ENCODE measurements at regions not wholly inside any gene's neighbourhood (a gene's known extent, or its start where the extent isn't known, plus 50 kb on each side); places are given as distances from the start of the nearest gene placed in this dataset.
"Not testable (repeated sequence)": the region's sequence is repeated elsewhere in the genome, so short reads cannot be mapped to it uniquely, and the experiment has no call there.

DNA sequence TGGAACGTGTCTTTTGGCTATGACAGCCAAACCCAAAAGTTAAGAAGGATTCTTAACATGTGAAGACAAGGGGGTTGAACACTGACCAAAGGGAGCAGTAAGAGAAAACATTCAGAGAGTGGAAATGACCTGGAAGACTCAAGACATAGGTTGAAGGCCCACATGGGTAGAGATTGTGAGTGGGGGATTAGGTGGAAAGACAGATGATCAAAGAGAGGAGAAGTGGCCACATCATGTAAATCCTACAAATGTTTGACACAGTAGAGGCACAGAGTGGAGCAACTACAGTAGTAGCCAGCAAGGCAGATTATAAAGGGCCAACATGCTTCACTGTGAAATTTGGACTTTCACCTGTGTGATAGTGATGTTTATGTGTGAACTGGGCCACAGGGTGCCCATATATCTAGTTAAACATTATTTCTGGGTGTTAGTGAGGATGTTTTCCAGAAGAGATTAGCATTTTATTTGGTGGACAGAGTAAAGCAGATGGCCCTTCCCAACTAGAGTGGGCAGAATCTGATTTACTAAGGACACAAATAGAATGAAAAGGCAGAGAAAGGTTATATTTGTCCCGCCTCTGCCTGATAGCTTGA is 559.3 kb downstream of the RAB28 start:
- H3K4me3 Mint-ChIP-seq (ENCODE audit: low read depth), result no peak overlapping the region
- no peak for DNase-seq (ENCODE audit: low spot score)
- no peak overlapping the region for H3K27ac Mint-ChIP-seq
- H3K36me3 Mint-ChIP-seq (ENCODE audit: low read depth), result no peaks in the 10 kb centered on the region
- intact Hi-C loops (cut with micrococcal nuclease), result no loop called here
- H3K9me3 Mint-ChIP-seq, result no peaks in the 10 kb centered on the region
- H3K4me1 Mint-ChIP-seq (ENCODE audit: low read depth), result no peaks in the 10 kb centered on the region
- H3K27me3 Mint-ChIP-seq (ENCODE audit: low read depth), result no peaks in the 10 kb centered on the region

DNA sequence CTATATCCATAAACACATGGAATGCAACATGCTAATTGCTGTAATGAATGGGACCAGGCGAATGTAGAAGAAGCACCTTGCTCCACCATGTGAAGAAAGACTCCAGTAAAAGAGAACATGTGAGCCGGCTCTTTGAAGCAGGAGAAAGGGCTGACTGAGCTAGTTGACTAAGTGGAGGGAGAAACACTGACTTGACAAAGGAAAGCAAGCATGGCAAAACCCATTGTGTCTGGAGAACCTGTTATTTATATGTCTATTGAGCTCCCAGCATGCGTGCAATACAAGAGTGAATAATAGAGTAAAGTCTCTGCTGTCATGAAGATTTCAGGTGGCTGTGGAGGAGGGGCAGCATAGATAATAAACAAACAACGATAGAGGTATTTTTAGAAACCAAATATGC is 559.9 kb downstream of the RAB28 start:
- H3K4me3 Mint-ChIP-seq (ENCODE audit: low read depth), result no peak overlapping the region
- DNase-seq (ENCODE audit: low spot score), result no peak
- no peak overlapping the region for H3K27ac Mint-ChIP-seq
- no peaks in the 10 kb centered on the region for H3K9me3 Mint-ChIP-seq
- no peaks in the 10 kb centered on the region for H3K36me3 Mint-ChIP-seq (ENCODE audit: low read depth)
- no peaks in the 10 kb centered on the region for H3K27me3 Mint-ChIP-seq (ENCODE audit: low read depth)
- intact Hi-C loops (cut with micrococcal nuclease), result no loop called here
- H3K4me1 Mint-ChIP-seq (ENCODE audit: low read depth), result no peaks in the 10 kb centered on the region

DNA sequence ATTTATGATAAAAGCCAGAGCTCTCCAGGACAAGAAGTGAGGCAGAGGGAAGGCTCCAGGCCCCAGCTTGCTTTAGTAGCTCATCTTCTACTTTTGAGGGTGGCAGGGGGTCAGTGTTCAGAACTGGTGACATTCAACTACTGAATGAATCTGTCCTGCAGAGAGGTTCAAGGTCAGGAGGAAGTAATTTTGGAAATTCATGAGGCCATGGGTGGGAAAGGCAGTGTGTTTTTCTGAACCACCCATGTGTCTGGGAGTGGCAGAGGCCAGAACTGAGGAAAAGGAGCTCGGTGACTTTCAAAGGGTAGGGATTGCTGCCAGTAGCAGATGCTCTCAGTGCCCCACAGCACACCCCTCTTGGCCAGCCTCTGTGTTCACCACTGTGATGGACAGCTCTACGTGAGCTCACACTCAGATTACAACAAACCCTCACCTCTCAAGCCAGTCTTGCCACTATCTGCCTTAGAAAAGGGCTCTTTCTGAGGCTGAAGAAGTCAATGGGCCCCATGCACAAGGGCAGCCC is 571.2 kb downstream of the RAB28 start:
- Mint-ChIP-seq H3K27ac (no peak overlapping the region), H3K27me3 (ENCODE audit: low read depth) (no peaks in the 10 kb centered on the region), H3K9me3 (peaks cover 19% of the 10 kb centered on the region), H3K4me1 (ENCODE audit: low read depth) (no peaks in the 10 kb centered on the region), H3K36me3 (ENCODE audit: low read depth) (no peaks in the 10 kb centered on the region), H3K4me3 (ENCODE audit: low read depth) (no peak overlapping the region)
- intact Hi-C loops (cut with micrococcal nuclease), result no loop called here
- DNase-seq (ENCODE audit: low spot score), result no peak

DNA sequence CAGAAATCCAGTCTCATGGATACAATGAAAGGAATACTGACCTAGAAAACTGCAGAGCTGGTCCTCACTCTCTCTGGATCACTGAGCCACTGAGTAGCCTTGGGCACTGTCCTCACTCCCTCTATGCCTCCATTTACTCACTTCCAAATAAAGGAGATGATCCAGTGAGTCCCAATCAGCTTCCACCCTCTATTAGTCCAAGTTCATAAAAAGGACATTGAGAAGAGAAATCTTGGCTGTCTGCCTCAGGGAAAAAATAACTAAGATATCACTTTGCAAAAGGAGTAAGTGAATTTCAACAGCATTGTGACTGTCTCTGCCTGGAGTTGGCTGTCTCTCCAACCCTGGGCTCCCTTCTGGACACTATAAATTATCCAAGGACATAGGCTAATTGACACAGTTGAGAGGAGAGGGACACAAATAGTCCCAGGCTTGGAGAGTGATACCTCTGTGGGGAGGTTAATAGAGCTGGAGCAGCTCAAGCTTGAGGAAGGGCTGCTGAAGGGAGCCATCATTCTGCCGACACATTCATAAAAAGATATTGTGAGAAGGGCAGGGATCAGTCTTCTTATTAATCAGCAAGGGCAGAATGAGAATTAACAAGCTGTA is 572.3 kb downstream of the RAB28 start:
- Mint-ChIP-seq H3K9me3 (peaks cover 19% of the 10 kb centered on the region), H3K36me3 (ENCODE audit: low read depth) (no peaks in the 10 kb centered on the region), H3K4me1 (ENCODE audit: low read depth) (no peaks in the 10 kb centered on the region), H3K27me3 (ENCODE audit: low read depth) (no peaks in the 10 kb centered on the region), H3K27ac (no peak overlapping the region), H3K4me3 (ENCODE audit: low read depth) (no peak overlapping the region)
- DNase-seq (ENCODE audit: low spot score), result no peak
- intact Hi-C loops (cut with micrococcal nuclease), result no loop called here

DNA sequence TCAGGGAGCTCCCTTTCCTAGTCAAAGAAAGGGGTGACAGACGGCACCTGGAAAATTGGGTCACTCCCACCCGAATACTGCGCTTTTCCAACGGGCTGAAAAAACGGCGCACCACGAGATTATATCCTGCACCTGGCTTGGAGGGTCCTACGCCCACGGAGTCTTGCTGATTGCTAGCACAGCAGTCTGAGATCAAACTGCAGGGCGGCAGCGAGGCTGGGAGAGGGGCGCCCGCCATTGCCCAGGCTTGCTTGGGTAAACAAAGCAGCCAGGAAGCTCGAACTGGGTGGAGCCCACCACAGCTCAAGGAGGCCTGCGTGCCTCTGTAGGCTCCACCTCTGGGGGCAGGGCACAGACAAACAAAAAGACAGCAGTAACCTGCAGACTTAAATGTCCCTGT is 580.5 kb downstream of the RAB28 start:
- not testable (repeated sequence) for H3K4me3 Mint-ChIP-seq (ENCODE audit: low read depth); H3K27ac Mint-ChIP-seq; H3K27me3 Mint-ChIP-seq (ENCODE audit: low read depth)

DNA sequence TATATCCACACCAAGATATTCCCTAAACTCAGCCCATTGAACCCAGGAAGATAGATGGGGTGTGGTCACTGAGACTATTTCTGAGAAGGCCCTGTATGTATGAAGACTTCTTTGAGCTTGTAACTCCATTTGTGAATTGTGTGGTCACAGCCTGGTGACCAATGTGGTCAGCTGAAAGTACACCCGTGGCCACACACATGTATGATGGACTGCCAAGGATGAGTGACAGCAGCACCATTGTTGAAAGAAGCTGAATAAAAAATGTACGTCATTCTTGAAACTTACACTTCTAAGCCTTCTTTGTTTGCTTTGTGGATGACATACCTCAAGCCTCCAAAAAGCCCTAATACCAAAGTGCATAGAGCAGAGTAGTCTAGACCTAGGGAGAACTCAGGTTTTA is 581.4 kb downstream of the RAB28 start:
- Mint-ChIP-seq H3K27ac (no peak overlapping the region), H3K4me3 (ENCODE audit: low read depth) (no peak overlapping the region), H3K36me3 (ENCODE audit: low read depth) (no peaks in the 10 kb centered on the region), H3K27me3 (ENCODE audit: low read depth) (no peaks in the 10 kb centered on the region), H3K9me3 (no peaks in the 10 kb centered on the region), H3K4me1 (ENCODE audit: low read depth) (no peaks in the 10 kb centered on the region)
- no peak for DNase-seq (ENCODE audit: low spot score)
- intact Hi-C loops (cut with micrococcal nuclease), result no loop called here

More for the DNA sequence above, 580.5 kb downstream of the RAB28 start:
- intact Hi-C loops (cut with micrococcal nuclease); H3K9me3 Mint-ChIP-seq; DNase-seq (ENCODE audit: low spot score); H3K36me3 Mint-ChIP-seq (ENCODE audit: low read depth); H3K4me1 Mint-ChIP-seq (ENCODE audit: low read depth): not testable (repeated sequence)

DNA sequence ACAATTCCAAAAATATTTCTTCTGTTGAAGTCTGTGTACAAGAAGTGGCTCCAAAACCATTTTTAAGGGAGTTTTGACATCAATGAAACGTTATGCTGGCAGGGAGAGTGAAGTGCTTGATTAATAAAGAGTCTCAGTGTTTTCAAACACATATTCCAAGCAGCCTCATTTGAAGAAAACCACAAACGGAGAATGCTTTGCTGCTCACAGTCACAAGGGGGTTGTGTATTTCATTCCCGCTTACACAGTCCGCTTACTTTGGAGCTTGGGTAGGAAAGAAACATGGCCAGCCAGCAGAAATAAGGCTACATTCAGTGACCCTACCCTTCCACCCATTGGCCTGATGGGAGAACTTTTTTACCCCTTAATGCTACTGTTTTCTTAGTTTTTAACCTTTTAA is 586.2 kb downstream of the RAB28 start:
- Mint-ChIP-seq H3K27me3 (ENCODE audit: low read depth) (no peaks in the 10 kb centered on the region), H3K36me3 (ENCODE audit: low read depth) (no peaks in the 10 kb centered on the region), H3K4me3 (ENCODE audit: low read depth) (no peak overlapping the region), H3K27ac (no peak overlapping the region), H3K4me1 (ENCODE audit: low read depth) (no peaks in the 10 kb centered on the region), H3K9me3 (no peaks in the 10 kb centered on the region)
- no peak for DNase-seq (ENCODE audit: low spot score)
- intact Hi-C loops (cut with micrococcal nuclease), result no loop called here

DNA sequence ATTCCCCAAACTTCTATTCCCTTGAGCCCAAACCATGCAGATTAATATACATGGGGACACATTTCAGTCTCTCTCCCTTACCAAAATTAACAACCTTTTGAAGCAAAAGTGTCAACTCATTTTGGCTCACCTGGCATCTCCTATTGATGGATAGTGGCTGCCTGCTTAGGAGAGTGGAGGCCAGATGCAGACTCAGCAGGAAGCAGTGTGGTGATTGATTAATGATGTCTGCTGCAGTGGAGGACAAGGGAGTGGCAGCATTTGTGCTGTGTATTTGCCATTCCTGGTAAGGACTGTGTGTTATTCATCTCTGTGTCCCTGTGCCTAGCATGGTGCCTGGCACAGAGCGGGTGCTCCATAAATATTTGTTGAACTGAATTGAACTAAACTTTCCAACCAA is 590.1 kb downstream of the RAB28 start:
- H3K27ac Mint-ChIP-seq, result no peak overlapping the region
- intact Hi-C loops (cut with micrococcal nuclease), result no loop called here
- H3K36me3 Mint-ChIP-seq (ENCODE audit: low read depth), result no peaks in the 10 kb centered on the region
- no peaks in the 10 kb centered on the region for H3K4me1 Mint-ChIP-seq (ENCODE audit: low read depth)
- H3K9me3 Mint-ChIP-seq, result peaks cover 3% of the 10 kb centered on the region
- no peak overlapping the region for H3K4me3 Mint-ChIP-seq (ENCODE audit: low read depth)
- no peaks in the 10 kb centered on the region for H3K27me3 Mint-ChIP-seq (ENCODE audit: low read depth)
- no peak for DNase-seq (ENCODE audit: low spot score)

DNA sequence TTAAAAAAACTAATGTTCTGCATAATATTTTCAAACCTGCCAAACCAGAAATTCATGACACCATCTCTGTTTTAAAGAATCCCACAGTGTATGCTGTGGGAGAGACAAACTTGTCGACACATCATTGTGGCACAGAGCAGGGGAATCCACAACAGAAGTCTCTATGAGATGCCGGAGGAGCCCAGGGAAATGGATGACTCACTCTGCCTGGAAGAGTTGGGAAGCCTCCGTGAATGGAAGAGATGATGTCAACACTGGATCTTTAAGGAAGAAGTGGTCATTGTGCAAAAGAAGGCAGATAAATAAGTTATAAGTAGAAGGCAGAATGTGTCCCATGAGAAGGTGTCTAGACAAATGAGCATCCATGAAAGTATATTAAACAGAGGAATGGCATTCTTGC is 595.1 kb downstream of the RAB28 start:
- Mint-ChIP-seq H3K9me3 (peaks cover 15% of the 10 kb centered on the region), H3K4me1 (ENCODE audit: low read depth) (no peaks in the 10 kb centered on the region), H3K4me3 (ENCODE audit: low read depth) (no peak overlapping the region), H3K27ac (no peak overlapping the region), H3K36me3 (ENCODE audit: low read depth) (no peaks in the 10 kb centered on the region), H3K27me3 (ENCODE audit: low read depth) (no peaks in the 10 kb centered on the region)
- intact Hi-C loops (cut with micrococcal nuclease), result no loop called here
- DNase-seq (ENCODE audit: low spot score), result no peak

DNA sequence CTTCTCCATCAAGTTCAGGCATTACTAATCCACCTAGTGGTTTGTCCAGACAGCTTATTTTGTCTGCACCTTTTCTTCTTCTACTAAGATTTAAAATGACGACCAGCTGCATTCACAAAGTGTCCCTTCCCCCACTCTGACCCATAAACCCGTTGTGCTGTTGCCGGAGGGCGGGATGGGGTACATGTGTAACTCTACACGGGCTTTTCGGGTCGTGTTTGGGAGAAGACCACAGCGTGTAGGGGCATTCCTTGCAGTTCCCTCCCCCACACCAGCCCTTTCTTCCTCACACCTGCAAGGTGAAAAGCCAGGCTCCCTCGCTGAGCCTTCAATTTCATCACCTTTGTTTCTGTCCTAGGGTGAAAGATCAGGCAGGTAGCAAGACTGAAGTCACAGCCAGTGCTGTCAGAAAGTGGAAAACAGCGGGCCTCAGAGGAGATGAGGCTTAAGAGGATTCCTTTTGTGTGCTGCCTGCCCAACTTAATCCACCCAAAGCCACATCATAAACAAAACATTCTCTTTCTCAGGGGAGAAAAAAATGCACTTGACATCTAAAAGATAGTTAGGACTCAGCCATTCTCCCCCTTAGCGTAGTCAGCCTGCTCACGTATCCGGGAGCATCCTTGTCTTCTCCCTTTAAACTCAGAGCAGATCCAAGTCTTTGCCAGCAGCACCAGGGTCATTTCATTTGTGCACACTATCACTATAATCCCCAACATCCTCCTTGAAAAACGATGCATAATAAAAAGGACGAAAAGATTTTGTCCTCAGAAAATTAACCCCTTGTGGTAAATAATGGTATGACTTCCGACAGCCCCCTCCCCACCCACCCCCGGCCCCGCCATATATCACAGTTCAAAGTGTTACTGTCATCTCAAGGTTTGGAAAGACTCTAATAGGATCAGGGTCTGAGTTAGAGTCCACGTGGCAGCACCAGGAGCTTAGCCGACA is 599.0 kb downstream of the RAB28 start:
- Mint-ChIP-seq H3K4me3 (ENCODE audit: low read depth) (no peak overlapping the region), H3K4me1 (ENCODE audit: low read depth) (no peaks in the 10 kb centered on the region), H3K27ac (no peak overlapping the region), H3K27me3 (ENCODE audit: low read depth) (no peaks in the 10 kb centered on the region), H3K36me3 (ENCODE audit: low read depth) (no peaks in the 10 kb centered on the region), H3K9me3 (peaks cover 15% of the 10 kb centered on the region)
- no peak for DNase-seq (ENCODE audit: low spot score)
- intact Hi-C loops (cut with micrococcal nuclease), result no loop called here

DNA sequence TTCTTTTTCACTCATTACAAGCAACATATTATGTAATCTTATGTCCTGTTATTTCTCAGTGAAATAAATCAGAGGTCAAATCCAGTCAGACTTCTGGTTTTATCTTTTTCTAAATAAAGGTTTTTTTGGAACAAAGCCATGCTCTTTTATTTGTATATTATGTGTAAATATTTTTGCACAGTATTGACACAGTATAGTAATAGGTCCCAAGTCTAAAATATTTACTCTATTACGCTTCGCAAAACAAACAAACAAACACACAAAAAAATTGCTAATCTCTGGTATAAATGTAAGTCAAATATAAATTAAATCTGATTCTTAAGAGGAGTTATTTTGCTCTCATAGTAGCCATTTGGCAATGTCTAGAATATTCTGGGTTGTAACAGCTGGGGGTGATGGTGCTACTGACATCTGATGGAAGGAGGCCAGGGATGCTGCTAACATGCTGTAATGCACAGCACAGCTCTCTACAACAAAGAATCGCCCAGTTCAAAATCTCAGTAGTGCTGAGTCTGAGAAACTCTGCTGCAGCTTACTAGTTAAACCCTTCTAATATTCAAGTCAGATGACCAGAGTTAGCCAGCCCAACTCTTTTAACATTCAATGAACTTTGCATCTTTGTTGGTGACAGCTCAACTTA is 602.1 kb downstream of the RAB28 start:
- no peaks in the 10 kb centered on the region for H3K27me3 Mint-ChIP-seq (ENCODE audit: low read depth)
- H3K4me3 Mint-ChIP-seq (ENCODE audit: low read depth), result no peak overlapping the region
- DNase-seq (ENCODE audit: low spot score), result no peak
- H3K27ac Mint-ChIP-seq, result no peak overlapping the region
- no peaks in the 10 kb centered on the region for H3K4me1 Mint-ChIP-seq (ENCODE audit: low read depth)
- H3K36me3 Mint-ChIP-seq (ENCODE audit: low read depth), result no peaks in the 10 kb centered on the region
- intact Hi-C loops (cut with micrococcal nuclease), result no loop called here
- H3K9me3 Mint-ChIP-seq, result peaks cover 4% of the 10 kb centered on the region

DNA sequence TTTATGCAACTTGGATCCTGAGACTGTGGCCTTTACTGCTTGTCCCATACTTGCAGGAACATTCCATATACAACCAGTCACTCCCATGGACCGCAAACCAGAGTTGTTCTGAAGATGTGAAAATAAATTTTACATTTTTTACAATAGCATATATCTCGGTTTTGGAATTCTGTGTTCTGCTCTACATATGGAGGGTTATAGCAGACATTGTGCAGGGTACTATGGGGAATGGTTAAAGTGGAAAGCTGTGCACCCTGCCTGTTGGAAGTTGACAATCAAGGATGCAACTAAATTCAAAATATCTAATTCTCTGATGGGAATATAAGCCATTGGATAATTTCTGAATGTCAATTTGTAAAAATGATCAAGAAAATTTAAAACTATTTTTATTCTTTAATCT is 603.3 kb downstream of the RAB28 start:
- DNase-seq (ENCODE audit: low spot score), result no peak
- Mint-ChIP-seq H3K9me3 (no peaks in the 10 kb centered on the region), H3K27ac (no peak overlapping the region), H3K4me3 (ENCODE audit: low read depth) (no peak overlapping the region), H3K27me3 (ENCODE audit: low read depth) (no peaks in the 10 kb centered on the region), H3K4me1 (ENCODE audit: low read depth) (no peaks in the 10 kb centered on the region), H3K36me3 (ENCODE audit: low read depth) (no peaks in the 10 kb centered on the region)
- intact Hi-C loops (cut with micrococcal nuclease), result no loop called here

DNA sequence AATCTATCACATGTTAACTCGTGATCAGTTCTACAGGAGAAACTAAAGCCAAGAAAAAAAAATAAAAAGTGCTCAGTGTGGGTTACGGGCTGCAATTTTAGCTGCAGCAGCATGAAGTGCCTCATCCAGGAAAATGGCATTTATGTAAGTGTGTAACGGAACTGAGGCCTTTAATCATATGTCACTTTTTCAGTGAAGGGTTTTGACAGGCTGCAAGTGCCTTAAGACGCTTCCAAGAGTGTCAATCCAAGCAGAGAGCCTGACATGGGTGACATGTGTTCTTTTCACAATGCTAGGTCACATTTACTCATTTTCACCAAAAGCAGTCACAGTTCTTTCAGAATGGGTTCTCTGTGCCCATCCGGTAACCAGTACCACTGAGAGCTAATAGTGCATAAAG is 604.6 kb downstream of the RAB28 start:
- no peak for DNase-seq (ENCODE audit: low spot score)
- Mint-ChIP-seq H3K4me1 (ENCODE audit: low read depth) (no peaks in the 10 kb centered on the region), H3K27me3 (ENCODE audit: low read depth) (no peaks in the 10 kb centered on the region), H3K4me3 (ENCODE audit: low read depth) (no peak overlapping the region), H3K27ac (no peak overlapping the region), H3K9me3 (no peaks in the 10 kb centered on the region), H3K36me3 (ENCODE audit: low read depth) (no peaks in the 10 kb centered on the region)
- intact Hi-C loops (cut with micrococcal nuclease), result no loop called here
